NB4 (cell line): ENCODE measurements at regions not wholly inside any gene's neighbourhood (a gene's known extent, or its start where the extent isn't known, plus 50 kb on each side); places are given as distances from the start of the nearest gene placed in this dataset.

ENCODE experiments used
- MAX ChIP-seq: IDR thresholded peaks from 2 replicates; pipeline ENCODE4 v1.6.1; 2011; ENCODE audit warnings: low read depth, low read length
- MYC ChIP-seq: IDR thresholded peaks from 2 replicates; pipeline ENCODE4 v1.6.1; 2011; ENCODE audit warnings: low read depth, low read length
- POLR2A ChIP-seq: IDR thresholded peaks from 2 replicates; pipeline ENCODE4 v1.6.1; 2011; ENCODE audit warnings: mild to moderate bottlenecking; ENCODE audit not compliant: insufficient read length; ENCODE audit errors: extremely low read depth
- TF ChIP-seq, protein P1 (sequence below): IDR thresholded peaks from one replicate; pipeline ENCODE4 v1.5.1; 2012; ENCODE audit warnings: low read depth, low read length

- TF ChIP-seq, protein P1, sequence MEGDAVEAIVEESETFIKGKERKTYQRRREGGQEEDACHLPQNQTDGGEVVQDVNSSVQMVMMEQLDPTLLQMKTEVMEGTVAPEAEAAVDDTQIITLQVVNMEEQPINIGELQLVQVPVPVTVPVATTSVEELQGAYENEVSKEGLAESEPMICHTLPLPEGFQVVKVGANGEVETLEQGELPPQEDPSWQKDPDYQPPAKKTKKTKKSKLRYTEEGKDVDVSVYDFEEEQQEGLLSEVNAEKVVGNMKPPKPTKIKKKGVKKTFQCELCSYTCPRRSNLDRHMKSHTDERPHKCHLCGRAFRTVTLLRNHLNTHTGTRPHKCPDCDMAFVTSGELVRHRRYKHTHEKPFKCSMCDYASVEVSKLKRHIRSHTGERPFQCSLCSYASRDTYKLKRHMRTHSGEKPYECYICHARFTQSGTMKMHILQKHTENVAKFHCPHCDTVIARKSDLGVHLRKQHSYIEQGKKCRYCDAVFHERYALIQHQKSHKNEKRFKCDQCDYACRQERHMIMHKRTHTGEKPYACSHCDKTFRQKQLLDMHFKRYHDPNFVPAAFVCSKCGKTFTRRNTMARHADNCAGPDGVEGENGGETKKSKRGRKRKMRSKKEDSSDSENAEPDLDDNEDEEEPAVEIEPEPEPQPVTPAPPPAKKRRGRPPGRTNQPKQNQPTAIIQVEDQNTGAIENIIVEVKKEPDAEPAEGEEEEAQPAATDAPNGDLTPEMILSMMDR: no peak
- TF ChIP-seq POLR2A (no peak), MAX (no peak), MYC (no peak)
Measured at GRCh38 chr2:40579247-40579646, 127.4 kb upstream of the SLC8A1 start.
